ENCODE measurements at regions not wholly inside any gene's neighbourhood (a gene's known extent, or its start where the extent isn't known, plus 50 kb on each side); places are given as distances from the start of the nearest gene placed in this dataset. TPM values are rescaled to one million over a fixed set of nuclear protein-coding genes. Genes with fewer than 3 reads are reported as not detected.

Small RNA genes in the stretch of these regions (small RNA-seq; reads per million reads assigned to genes)
- gene RNU6-366P, result not detected
